ENCODE measurements at regions not wholly inside any gene's neighbourhood (a gene's known extent, or its start where the extent isn't known, plus 50 kb on each side); places are given as distances from the start of the nearest gene placed in this dataset.
"Not testable (repeated sequence)": the region's sequence is repeated elsewhere in the genome, so short reads cannot be mapped to it uniquely, and the experiment has no call there.

DNA sequence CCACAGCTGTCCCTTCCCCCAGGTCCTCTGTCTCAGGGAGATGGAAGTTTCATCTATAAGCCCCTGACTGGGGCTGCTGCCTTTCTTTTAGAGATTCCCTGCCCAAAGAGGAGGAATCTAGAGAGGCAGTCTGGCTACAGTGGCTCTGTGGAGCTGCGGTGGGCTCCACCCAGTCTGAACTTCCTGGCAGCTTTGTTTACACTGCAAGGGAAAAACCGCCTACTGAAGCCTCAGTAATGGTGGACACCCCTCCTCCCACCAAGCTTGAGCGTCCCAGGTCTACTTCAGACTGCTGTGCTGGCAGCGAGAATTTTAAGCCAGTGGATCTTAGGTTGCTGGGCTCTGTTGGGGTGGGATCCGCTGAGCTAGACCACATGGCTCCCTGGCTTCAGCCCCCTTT lies 184.1 kb upstream of the SLC35B3 start:
- DNase-seq = not testable (repeated sequence)

DNA sequence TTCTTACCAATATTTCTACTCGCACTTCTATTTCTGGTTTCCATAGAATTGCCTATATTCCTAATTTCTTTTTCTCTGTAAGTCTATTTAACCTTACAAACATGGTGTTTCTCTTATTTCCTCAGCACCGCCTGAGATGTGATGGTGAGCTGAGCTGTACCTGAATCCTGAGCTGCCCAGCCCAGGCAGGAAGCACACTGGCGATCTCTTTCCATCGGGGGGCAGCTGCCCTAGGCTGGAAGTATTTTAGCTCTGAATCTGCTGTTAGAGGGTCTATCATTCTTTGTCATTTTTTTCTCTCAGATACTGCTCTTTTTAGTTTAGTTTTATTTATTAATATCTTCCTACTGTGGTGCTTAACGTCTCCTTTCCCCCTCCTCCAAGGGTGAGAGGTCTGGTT lies 173.4 kb upstream of the SLC35B3 start:
- no peak for DNase-seq

DNA sequence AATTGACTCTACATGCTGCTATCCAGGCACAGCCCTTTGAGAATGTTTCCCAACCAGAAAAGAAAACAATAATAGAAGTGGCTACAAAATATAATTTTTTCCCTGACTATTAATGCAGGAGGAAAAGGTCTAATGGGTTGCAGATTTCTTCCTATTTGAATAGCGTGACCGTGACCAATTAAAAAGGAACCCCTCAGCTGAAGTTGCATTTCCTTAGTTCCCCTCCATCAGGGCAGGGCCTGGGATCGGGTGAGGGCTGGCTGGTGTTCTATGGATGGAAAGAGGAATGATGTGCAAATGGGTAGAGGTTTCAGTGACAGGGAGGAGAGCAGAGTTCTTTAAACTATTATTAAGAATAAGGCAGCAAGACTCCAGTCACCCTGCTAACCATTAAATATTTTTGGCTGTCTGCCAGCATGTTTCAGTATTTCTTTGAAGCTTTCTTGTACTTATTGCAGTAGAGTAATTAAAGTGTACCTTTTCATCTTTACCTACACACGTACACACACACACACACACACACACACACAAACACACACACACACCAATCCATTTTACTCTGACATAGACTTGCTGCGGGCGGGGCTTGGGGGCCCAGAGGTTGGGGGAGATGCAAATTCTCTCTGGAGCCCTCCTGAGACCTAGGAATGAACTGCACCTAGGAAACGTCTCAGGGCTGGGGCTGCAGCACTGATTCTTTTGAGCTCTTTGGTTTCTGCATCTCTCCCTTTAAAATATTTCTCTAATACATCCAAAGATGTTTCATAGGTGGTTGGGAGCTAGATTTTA lies 154.8 kb upstream of the SLC35B3 start:
- no peak for DNase-seq

DNA sequence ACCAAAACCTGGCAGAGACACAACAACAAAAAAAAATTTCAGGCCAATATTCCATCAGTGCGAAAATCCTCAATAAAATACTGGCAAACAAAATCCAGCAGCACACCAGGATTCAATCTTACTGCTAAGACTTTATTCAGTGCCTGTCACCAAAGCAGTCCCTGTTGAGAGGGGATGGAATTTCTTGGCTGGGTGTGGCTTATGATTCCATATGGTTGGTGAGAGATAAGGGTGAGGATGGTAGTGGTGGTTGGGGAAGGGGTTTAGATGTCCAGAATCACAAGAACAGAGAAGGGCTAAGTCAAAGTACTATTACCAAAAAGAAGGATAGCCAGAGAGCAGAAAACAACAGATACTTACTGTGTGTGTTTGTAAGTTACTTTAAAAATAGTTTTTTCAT lies 152.8 kb upstream of the SLC35B3 start:
- no peak for DNase-seq

DNA sequence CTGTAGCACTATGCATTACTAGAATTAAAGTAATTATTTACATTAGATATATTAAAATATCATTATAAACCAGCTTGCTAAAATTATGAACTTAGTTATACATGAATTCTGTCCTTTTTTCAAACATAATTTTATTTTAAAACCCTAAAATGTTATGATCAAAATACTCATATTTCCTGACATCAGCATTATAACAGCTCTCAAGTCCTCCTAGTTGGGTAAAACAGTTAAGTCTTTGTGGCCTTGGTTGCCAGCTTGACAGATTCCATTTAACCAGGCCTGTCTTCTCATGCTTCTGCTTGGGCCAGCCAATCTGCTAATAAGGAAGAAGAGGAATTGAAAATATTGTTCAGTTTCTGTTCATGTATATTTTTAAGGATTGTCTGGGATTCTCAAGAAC lies 147.9 kb upstream of the SLC35B3 start:
- no peak for DNase-seq

DNA sequence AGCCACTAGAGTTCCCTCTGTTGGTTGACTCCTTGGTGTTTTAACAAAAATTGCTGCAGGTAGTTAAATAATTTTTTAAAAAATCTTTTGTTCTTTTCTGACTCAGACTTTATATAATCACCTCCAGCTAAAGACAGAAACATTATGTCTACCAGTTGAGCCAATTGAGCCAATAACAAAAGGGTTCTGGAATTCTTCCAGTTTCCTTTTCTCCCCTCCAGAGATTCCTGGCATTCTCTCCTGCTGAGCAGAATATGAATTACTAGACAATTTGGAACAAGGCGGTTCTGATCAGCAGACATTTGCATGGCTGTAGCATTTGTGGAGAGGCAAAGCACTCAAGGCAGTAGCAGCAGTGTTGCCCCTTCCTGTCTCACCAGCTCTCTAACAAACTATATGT lies 144.0 kb upstream of the SLC35B3 start:
- no peak for DNase-seq

DNA sequence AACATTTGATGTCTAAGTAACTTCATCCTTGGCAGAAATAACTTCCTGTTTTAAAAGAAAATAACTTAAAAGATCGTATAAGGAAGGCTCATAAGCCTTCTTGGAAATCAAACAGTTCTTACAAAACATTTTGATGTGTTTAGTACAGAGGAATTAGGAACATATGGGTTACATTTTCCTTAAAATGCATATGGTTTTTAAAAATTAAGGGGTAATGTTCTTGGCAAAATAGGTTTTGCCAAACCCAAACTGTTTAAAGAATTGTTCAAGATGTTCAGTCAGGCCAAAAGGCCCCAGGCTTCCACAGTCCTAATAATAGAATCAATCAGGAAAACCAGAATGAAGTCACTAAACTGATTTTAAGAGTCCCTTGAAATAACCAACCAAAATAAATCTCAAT lies 142.7 kb upstream of the SLC35B3 start:
- DNase-seq = no peak

DNA sequence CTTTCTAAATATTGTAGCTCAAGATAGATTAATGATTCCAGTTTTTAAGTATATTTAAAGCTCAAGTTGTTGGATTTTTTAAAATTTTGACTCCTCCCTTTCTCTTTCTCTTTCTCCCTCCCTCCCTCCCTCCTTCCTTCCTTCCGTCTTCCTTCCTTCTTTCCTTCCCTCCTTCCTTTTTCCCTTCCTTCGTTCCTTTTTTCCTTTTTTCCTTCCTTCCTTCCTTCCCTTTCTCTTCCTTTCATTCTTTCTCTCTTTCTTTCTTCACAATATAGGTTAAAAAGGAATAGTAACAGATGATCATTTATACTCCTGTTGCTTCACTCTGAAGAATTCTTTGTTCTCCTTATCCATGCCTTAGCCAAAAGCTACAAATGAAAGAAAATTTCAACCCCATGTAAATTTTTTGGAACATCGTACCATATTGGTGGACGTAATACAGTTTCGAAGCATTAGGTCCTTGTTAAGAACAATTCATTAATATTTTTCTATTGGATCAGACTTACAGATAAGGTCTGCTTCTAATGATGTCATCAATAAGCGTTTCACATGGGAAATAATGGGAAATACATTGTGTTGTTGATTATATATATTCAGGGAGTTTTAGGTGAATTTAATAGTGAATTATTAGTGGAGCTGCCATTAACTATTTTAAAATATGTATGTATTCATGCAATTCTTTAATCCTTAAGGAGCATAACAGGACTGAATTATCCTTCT lies 139.6 kb upstream of the SLC35B3 start:
- DNase-seq = no peak

DNA sequence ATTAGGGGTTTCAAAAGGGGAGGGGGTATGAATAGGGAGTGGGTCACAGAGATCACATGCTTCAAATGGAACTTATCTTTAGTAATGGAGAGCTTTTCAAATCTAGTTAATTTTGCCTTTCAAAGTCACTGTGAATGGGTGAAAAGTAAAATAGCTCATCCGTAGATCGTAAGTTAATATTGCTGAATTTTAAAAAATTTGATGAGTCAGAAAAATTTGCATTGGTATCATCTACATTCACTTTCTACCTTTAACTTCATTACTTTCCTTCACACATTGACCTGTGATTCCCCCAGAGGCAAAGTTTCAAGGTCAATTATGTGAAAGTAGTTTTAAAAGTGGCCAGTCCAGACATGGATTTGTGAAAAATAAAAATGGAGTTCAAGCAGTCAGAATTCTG lies 139.0 kb upstream of the SLC35B3 start:
- DNase-seq = no peak

DNA sequence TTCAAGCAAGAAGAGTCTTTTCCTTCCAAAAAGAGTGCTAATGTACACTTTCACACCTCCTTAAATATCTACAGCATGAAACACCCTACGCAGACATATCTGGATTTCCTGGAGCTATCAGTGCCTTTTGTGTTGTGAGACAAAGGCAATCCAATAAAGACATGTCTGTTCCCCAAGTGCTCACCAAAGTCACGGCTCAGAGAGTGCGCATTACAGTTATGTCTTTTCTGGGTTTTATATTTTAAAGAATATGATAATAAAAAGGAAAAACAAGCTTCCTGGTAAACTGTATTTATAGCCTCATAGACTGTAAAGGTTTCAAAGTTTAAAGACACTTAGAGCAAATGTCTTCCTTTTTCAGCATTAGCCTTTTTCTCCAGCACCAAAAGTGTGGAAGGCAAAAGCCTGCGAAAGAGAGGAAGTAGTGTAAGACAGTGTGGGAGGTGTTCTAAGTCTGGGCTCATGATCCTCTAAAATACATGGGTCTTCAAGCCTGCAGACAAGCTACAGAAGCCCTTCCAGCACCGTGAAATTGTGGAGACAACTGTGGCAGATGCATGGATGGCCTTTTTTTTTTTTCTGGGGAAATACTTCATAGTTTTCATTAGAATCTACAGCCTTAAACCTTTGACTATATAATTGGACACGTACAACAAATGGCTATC lies 135.0 kb upstream of the SLC35B3 start:
- no peak for DNase-seq

DNA sequence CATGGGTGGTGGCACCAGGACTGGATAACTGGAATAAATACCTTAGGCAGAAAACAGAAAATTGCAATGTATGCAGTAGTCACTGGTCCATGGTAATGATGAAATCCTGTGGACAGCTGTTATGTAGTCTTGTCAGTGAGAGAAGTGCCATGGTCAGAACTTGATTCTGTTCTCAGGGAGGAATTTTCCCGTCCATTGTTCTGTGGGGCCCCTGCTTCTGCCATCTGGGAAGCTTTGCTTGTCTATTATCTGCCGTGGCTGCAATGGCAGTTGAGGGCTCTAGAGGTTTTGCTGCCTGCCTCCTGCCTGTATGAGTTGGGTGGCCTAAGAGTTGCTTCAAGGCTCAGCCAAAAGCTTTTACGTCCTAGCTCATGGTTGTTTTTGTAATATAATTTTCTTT lies 126.8 kb upstream of the SLC35B3 start:
- no peak for DNase-seq

DNA sequence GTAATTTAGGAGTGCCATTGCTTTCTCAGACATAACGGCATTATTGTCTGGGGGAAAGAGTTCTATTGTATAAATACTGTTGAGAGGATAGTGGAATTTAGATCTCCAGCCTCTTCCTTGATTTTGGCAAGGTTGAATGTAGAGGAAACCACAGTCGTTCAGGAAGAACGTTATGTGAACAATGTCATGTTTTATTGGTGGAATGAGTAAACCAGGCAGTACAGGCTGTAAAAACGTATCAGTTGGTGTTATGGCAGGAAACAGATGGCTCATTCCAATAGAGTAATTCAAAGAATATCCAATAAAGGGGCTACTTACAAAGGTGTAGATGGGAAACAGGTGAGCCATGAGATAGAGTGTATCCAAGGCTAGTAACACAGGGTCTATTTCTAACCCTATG lies 123.6 kb upstream of the SLC35B3 start:
- DNase-seq = no peak

DNA sequence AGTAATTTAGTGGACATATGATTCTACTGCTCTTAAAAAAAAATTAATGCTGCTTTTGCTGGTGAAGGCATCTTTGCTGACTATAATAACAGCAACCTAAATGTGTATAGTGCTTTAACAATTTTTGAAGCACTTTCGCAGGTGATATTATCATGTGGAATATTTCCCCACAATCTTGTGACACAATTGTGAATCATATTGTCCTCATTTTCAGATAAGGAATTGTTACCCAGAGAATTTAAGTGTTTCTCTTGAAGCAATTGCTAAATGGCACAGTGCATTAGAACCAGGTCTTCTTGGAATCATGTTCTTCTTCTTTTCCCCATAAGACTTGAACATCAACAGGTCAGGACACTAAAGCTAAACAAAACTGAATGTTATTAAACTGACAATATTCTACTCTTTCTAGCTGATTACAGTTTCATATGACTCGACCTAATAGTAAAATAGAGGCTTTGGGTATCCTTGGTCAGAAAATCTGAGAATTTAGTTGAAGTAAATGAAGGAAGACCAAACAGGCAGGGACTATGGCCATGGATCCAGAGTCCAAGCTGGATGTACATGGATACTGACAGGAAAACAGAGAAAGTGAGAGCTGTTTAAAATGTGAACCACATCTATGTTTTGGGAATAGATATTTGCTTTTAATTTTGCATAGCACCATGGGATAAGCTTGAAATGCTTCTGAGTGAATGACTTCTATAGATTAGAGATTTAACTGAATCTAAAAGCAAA lies 121.8 kb upstream of the SLC35B3 start:
- DNase-seq = no peak

DNA sequence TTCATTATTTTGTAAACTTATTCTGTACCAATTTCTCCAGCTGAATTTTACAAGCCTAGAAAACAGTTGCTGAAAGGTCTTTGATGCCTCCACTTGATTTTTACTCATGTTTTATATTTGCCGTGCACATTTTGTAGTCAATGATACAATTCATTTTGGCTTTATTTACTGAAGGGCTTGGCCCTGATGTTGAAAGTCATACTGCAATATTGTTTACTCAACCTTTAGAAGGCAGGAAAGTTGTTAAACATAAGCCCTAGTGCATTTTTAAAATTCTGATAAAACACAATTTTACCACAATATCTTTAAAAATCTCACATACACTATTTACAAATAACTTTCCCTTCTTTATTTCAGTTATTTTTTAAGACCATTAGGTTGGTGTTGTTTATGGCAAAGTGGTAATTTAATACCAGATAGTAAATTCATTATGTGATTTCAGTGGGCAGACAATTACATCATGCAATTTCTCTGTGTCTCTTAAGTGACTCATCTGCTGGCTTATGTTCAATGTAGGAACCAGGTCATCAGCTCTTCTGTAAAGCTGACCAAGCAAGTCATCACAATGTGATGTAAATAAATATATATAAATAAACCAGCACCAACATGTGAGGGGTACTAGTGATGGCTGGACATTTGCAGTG lies 121.1 kb upstream of the SLC35B3 start:
- DNase-seq = no peak

DNA sequence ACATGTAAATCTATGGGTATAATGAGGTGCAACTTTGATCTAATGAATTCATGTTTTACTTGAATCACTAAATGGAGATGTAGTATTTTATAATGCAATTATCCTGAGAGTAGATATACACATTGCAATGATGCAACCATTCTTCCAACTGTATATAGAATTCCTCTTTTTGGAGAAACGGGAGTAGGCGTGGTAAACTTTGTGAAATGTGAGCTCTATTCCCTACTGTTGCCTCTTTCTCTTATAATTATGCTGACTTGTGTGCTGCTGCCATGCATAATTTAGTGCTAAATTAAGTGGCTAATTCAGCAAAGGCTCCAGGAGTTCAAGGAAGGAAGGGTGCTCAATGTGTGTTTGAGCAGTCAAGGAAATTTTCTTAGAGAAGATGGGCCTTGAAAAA lies 116.6 kb upstream of the SLC35B3 start:
- DNase-seq = no peak

DNA sequence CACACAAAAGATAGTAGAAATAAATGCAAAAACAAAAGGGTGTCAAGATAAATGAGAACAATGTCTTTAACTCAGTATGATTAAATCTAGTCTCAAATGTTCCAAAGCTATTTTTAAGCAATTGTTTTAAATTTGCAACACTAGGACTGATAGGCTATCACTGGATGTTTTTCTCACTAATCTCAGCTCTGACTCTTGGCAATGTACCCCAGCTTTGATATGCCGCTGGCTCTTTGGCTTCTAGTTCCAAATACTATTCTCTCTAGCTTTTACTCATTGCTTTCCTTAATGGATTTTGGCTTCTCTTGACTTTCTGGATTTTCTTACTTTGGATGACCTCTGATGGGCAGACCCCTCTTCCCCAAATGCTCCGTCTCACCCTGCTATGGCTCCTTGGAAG lies 116.0 kb upstream of the SLC35B3 start:
- DNase-seq = no peak

DNA sequence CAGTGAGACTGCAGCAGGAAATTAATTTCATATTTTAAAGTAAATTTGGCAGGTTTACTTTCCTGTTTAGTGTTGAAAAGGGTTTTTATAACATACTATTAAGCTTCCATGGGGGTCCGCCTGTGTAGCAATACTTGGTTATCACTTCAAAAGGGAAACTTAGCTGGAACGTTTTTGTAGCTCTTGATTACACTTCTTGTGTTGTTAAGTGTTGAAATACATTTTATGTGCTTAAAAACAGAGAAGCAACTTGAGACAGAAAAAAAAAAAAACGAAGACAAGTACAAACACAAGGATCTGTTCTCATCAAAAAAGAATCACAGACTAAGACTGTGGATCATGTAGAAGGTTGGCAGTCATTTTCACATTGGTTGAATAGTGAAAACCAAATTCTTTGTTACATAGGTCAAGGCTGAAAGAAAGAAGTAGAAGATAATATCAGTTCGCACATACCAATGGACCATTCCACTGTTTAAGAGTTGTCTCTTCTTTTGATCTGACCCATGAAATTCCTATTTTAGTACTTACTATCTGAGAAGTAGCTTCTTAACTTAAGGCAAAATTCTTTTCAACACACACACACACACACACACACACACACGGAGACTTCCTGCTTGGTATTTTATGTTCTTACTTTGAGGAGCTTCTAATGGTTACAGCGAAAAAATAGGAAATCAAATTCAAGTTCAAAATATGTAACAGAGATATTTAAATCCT lies 113.9 kb upstream of the SLC35B3 start:
- no peak for DNase-seq

DNA sequence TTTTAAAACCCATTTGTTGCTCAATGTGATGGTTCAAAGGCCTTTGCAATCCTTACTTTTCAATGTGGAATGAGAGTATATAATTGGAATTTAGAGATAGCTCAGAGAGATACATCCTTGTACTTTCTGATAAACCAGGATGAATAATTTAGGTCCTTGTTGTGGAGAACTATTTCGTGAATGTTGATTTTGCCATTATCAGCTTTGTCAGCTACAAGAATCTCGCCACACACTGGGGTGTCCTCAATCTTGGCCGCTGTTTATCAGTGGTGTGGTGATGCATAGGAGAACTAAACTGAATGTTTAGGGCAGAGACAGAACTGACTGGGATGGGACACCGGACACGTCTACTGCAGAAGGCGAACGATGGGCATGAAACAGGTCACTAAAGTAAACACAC lies 111.2 kb upstream of the SLC35B3 start:
- no peak for DNase-seq

DNA sequence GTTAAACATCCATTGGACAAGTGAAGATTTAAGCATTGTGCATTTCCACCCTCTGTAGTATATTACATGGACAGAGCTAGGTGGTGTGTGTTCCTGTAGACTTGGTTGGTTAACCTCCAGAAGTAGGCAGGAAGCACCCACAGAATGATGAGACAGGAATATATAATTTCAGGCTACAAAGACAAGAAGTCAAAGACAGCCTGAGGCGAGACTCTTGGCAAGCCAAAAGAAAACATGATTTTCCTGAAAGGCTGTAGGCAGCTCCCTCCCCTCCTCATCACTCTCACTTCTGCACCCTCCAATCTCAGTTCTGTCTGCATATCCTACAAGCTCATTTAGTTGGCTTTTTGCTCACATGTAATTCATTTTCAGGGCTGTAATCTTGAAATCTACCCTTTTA lies 110.0 kb upstream of the SLC35B3 start:
- DNase-seq = no peak

DNA sequence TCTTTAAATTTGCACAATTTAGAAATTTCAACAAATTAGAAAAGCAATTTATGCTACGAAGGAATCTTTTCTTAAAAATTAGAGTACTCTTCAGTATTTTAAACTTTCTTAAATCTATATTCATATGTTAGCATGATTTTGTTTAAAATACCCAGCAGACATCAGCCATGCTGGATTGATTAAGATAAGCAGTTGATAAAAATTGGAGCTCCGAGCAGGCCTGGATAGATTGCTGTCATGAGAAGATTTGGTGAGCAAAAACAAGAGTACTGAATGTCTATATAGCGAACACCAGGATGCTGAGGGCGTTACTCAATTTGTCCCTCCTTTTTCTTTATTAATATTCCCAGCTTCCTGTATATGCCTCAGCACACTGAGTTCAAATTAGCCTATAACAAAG lies 108.4 kb upstream of the SLC35B3 start:
- no peak for DNase-seq

DNA sequence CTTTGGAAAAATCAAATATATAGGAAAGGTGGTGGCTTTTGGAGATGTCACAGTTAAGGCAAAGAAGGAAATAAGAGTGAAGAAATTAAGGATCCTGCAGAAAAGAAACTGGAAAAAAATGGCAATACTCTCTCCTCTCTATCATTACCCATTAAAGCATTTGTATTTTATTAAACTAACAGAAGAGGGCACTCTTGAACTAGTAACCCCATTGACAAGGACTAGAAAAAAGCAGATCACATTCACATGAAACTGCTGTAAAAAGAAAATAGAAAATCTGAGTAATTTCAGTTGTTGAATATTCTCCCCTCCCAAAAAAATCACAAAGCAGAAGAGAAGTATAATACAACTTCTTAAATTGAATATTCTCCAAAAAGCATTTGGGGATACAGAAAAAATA lies 104.1 kb upstream of the SLC35B3 start:
- DNase-seq = no peak

DNA sequence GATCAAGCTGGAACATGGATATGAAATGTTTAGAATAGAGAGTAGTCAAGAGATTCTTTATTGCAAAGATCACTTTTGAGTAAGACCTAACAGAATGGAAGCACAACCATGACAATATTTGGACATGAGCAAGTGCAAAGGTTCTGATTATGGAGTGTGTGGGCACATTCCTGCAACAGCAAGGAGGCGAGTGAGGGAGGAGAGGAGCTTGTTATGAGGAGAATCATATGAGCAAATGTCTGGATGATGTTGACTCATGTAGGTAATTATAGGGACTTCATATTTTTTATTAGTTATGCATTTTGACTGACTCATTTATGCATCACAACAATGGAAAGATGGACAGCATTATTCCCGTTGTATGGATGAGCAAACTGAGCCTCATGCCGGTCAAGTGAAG lies 100.8 kb upstream of the SLC35B3 start:
- no peak for DNase-seq
